HG03432 (cell line): ENCODE measurements at regions not wholly inside any gene's neighbourhood (a gene's known extent, or its start where the extent isn't known, plus 50 kb on each side); places are given as distances from the start of the nearest gene placed in this dataset.

Source experiments
- ATAC-seq: cut with Tn5 transposase; IDR thresholded peaks from one replicate; pipeline ENCODE4 v1.9.1; 2021; ENCODE audit warnings: mild to moderate bottlenecking, moderate library complexity; ENCODE audit not compliant: unreplicated experiment

DNA sequence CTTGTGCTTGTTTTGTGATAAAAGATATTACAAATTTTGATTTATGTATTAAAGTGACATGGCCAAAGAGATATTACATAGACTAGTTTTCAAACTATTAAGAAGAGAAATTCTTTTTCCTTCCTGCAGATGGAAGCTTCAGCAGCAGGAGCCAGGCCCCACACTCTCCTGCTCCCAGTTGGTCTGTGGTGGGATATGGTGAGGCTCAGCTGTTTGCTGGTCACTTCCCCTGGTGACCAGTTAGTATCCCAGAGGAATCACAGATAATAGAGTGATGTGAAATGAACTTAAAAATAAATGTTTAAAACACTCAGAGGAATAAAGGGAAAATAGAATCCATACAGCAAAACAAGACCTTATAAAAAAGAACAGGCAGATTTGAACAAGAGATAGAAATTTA is 154.7 kb downstream of the KTN1 start:
- ATAC-seq: no peak

DNA sequence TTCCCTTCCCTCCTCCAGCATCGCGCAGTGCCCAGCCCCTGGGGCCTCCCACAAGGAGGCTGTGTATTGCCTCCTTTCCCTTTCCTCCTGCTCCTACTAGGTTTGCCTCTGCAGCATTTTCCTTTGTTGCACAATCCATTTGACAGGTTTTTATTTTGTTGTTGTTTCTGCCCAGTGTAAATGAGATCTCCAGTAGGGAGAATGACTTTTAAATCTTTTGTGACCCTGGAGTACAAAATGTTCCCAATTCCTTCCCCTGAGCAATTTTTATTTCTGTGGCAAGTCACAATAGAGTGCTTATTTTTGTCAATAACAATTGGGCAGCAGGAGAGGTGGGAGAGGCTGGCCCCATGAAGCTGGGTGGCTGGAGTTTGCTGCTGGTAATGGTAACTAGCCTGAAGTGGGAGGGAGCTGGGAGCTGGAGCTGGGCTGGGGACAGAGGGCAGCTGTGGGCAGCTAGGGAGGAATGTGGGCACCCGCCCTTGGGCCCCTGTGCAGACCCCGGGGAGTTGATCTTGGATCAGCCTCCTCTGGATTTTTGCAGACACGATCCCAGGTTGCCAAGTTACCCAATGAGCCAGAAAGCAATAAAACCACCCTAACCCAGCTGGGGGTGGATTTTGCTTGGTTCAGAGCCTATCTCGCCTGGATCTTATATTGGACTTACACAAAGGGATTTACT is 160.1 kb downstream of the KTN1 start:
- ATAC-seq: no peak

DNA sequence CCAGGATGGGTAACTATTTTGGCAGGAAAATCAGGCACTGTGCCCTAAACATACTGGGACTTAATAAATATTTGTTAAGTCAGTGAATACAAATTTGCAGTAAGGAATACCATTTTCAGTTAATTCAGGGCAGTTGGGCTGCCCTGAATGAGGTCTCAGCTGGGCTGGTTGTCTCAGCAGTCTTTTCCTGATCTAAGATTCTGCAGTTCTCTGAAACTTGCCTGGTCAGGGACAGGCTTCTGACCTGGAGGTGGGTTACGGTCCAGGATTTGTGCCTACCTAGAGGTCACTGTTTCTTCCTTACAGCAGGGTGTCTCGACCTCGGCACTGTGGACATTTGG is 160.6 kb downstream of the KTN1 start:
- no peak for ATAC-seq

DNA sequence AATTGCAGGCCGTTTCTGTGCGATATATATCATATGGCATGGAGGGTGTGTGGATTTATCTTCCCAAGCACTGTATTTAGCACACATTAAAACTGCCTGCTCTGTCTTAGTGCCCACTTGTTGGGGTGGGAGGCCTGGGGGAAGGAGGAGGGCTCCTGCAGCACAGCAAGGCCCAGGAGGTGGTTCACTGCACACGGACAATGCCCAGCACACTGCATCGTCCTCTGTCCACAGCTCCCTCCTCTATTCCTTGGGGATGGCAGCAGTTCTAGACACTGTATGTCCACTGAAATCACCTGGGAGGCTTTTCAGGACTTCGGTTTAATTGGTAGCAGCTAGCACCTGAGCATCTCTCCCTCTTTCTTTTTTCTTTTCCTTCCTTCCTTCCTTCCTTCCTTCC is 161.2 kb downstream of the KTN1 start:
- no peak for ATAC-seq

DNA sequence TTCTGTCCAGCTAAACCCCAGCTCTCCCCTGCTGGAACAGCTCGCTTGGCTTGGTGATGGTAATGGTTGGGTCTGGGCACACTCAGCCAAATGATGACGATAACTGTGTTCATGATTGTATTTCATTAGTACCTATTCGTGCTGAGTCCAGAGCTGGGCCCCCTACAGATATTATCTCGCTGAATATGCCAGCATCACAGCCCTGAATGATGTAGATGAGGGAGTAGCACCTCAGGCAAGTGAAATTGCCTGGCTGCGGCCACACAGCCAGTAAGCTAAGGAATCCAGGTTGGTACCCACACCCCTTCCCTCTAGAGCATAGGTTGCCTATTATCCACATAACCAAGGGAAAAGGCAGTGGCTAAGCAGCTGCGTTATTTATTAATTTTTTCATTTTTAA is 163.5 kb downstream of the KTN1 start:
- no peak for ATAC-seq

DNA sequence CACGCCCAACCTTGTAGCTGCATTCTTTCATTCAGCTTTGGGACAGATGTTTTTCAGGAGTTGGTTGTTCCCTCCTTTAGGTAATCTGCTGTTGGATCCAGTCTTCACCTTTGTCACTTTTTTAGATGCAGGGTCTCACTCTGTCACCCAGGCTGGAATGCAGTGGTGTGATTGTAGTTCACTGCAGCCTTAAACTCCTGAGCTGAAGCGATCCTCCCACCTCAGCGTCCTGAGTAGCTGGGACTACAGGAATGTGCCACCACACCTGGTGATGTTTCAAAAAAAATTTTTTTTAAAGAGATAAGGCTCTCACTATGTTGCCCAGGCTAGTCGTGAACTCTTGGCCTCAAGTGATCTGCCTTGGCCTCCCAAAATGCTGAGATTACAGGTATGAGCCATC is 164.3 kb downstream of the KTN1 start:
- no peak for ATAC-seq

DNA sequence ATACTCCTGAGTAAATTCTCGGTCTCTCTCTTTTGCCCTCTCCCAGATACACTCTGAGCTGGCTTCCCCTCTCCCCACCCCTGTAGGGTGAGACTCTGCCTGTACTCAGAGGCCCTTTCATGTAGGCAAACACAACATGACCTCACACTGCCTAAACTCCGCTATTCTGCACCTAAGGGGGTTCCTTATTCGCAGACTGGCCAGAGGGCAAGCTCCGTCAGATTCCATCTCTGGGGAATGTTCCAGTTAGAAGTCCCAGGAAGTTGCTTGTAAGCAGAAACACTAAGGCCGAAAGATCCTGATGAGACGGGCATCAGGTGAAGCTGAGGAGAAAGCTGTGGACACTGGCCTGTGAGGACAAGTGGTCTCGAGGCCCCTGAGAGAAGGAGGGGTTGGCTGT is 165.9 kb downstream of the KTN1 start:
- no peak for ATAC-seq

DNA sequence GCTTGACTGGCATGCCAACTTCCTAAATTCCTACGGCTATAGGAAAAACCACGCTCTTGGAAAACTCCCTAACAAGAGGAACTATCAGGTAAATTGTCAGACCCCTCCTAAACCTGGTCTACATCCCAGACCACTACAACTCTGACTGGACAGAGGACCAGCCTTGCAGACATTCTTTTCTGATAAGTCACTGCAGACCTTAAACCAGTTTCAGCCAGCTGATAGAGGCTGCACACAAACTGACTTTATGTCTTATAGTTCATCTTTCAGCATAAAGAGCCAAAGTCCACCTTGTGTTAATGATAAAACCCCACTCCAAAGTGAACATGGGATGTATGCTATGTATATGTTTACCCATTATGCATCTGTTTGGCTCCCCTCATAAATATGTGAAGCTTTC is 166.6 kb downstream of the KTN1 start:
- no peak for ATAC-seq

DNA sequence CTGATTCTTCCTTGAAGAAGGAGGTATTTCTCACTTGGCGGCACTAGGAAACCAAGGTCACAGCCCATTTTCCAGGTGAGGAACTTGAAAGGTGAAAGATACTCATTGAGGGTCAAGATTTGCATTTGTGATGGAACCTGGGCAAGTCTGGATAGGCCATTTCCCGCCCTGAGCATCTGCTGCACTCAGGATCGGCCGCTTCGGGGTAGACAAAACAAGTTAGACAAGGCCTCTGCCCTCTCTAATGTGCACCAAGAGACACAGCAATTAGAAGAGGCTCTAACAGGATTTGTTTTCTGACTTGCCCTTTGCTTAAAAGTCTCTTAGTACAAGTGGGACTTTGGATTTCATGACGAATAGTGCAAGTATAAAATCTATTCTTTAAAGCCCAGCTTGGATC is 167.2 kb downstream of the KTN1 start:
- ATAC-seq: no peak

DNA sequence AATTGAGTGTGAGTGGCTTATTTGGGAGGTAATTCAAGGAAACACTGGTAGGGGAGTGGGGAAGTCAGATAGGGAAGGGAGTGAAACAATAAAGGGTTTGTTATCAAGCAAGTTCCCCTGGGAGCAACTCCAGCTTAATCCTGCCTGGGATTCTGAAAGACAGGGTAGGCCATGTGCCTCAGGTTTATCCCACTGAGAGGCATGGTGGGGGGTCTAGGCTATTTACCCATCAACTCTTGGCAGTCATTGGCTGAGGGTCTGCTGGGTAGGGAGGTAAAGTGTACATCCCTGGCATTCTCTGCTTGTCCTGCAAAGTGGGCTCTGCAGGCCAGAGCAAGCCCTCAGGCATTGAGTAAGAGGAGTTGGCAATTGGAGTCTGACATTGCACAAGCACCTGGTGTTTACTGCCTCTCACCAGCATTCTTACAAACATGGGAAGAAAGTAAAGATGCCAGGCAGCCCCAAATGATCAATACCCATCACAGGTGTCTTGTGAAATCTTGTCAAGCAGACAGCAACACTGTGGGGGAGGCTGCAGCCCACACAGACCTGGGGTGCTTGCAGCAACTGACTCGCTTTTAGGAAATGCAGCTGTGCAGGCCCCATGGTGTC is 169.3 kb downstream of the KTN1 start:
- no peak for ATAC-seq

DNA sequence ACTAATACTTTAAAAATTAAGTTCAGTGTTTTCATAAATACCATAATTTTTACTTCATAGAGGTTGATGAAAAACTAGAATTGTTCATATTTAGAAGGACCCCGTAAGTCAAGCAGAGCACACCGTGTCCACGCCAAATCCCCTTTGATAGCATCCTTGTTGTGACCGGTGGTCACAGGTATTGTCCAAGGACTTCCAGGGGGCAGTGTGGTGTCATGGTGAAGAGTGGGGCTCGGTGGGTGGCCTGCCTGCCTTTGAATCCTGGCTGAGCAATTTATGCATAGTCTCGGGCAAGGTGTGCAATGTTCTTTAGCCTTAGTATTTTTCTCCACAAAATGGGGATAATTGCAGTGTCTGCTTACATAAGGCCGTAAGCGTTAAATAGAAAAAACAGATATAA is 169.9 kb downstream of the KTN1 start:
- no peak for ATAC-seq

DNA sequence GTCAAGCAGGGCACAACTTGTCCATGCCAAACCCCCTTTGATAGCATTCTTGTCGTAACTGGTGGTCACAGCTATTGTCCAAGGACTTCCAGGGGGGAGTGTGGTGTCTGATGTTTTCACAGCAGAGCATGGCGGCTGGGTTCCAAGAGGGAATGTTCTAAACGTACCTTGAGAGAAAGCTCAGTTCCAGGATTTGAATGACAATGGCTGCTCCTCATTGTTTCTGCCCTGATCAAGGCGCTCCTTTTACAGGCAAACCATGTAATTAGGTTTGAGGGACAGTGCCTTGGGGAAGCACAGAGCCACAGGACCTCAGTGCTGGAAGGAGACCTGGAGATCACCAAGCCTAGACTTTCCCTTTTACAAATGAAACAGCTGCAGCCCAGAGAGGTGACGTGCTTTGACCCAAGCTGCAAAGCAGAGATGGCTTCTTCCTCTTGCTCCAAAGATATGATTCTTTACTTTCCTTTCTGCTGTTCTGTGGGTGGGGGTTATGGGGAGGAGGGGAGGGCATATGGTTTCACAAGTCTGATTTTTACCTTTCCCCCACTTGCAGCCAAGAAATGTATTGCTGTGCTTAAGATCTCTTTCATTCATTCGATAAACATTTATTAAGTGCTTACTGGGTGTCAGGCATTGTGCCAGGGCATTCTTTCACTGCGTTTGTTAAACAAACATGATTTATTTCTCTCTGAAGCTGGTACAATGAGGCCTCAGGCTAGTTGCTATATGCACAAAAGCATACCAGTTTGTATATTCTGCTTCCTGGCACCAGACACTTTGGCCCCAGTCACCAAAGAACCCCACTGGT is 172.8 kb downstream of the KTN1 start:
- ATAC-seq: no peak

DNA sequence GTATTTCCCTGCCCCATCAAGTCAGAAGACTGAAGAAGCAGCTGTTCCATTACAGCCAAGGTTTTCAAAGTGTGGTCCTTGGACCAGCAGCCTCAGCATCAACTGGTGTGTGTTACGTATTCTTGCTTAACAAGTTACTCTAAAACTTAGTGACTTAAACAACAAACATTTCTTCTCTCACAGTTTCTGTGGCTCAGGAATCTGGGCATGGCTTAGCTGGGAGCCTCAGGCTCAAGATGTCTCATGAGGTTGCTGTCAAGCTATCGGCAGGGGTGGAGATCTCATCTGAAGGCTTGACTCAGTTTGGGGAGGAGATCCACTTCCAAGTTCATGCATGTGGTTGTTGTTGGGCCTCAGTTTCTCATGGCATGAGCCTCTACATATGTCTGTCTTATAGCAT is 174.5 kb downstream of the KTN1 start:
- ATAC-seq: no peak

DNA sequence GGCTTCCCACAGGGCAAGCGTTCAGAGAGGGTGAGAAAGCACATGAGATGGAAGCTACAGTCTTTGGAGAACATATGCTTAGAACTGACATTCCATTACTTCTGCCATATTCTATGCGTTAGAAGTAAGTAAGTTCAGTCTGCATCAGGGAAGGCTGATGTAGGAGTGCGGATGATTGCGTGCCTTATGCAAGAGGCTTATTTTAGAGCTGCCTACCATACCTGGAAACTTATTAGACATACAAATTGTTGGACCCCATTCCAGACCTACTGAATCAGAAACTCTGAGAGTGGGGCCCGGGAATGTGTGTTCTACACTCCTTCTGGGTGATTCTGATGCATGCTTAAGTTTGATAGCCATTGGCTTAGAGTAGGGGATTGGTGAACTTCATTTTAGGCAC is 174.9 kb downstream of the KTN1 start:
- no peak for ATAC-seq

DNA sequence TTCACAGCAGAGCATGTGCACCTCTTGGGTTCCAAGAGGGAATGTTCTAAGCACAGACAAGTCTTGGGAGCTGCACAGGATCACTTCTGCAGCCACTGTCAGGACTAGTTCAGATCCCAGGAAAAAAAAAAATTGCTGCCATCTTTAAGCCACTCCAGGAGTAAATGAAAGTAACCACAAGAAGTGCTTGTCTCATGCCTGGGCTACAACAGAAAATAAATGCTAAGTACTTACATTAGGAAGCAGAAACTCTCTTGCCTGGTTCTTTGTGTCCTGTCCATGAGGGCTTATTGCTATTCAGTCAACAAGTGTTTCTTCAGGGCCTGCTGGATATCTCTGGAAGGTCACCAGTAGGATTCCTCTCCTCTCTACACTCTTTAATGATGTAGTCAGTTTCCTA is 176.1 kb downstream of the KTN1 start:
- no peak for ATAC-seq

DNA sequence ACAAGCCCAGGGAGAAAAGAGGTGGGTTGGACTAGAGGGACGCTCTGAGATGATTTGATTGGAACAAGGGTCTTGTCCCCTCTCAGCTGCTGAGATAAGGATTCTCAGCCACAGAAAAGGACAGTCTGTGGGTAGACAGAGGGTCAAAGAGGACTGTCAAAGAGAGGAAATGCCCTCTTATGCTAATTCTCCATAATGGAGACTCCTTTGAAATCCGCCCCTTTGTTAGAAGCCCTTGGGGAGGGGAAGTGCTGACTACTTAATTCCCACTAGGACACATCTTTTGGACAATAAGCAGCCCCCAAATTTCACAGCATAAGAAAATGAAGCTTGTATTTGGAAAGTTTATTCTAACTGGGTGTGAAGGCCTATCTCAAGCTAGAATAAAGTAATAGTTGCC is 176.6 kb downstream of the KTN1 start:
- ATAC-seq: no peak

DNA sequence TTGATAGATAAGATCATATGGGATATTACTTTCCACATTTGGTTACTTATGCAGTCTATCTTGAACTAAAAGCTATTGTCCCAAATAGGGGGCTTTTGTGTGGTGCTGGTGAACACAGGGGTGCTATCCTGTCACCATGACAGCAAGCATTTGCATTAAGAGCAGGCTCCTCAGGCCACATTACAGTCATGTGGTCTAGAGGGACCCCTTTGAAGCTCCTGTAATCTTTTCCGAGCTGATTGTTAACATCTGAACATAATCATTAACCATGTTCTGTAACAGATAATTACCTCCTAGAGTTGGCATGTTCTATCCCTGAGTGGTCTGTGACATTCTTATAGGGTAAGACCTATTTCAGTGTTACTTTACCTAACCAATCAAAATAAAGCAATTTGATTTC is 178.8 kb downstream of the KTN1 start:
- no peak for ATAC-seq

DNA sequence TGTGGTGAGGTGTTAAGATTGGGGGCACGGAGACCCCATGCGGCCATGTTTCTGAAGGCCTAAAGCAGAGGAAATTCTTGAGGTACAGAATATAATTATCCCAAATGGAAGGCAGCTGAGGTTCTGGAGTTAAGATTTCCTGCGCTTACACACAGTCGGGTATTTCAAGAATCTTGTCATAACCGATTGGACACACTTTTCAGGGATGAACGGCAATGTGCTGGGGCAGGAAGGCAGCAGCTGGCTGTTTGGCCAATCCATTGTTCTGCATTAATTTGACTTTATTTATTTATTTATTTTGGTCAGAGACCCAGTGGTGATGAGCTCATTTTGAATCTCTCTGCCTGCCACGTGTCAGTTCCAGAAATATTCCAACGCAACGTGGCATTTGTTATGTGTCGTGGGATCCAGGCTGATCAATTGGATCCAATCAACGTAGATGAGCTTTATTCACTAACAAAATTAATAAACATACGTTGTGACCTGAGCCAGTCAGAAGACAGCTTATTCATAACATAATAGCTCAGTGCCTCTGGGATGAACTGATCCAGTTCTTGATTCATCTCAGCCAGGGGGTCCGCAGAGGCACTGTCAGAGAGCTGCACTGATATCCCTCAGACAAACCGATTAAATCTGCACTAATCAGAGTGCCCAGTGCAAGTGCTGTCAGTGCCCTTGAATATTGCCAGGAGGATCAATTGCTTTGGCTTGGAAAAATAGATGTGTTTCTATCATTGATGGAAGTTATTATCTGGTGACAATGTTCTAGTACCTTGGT is 181.0 kb downstream of the KTN1 start:
- no peak for ATAC-seq

DNA sequence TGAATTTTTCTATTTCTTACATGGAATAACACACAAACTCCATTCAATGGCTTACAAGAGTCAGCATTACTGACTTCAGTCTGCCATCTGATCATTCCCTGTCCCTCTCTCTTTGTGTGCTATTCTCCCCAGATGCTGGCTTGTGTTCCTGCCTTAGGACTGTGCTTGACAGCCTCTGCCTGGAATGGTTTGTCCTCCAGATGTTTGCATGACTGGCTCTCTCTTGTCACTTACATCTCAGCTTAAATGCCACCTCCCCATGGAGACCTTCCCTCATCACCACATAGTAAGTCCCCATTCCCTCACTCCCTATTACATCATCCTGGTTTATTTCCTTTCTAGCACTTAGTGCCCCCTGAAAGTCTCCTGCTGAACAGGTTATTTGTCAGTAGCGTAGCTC is 181.6 kb downstream of the KTN1 start:
- ATAC-seq: no peak

DNA sequence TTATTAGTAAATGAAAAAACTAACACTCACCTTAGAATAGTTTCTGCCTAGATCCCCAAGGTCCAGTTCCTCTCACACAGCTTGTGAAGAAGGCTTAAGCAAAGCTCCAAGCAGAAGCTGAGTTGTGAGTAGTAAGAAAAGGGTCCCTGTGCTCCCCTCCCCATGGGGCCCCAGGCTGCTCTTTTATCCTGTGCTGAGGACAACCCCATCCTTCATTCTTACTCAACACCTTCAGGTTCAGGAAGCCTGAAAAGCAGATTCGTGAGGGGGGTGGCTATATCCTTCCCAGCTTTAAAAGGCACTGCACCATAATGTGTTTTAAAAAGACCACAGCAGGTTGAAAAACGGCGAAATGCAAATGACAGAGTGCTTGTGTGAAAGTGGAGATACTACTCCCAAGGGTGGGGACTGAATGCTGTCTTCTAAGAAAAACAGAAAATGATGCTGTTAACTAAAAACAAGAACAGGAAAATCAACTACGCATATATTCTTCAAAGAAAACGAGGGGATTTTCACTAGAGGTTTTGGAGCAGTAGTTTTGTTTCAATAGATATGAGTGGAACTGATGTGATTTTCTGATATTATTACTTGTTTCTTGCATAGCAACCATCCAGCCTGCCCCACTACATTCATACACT is 182.7 kb downstream of the KTN1 start:
- peak; percentile 81 for ATAC-seq

DNA sequence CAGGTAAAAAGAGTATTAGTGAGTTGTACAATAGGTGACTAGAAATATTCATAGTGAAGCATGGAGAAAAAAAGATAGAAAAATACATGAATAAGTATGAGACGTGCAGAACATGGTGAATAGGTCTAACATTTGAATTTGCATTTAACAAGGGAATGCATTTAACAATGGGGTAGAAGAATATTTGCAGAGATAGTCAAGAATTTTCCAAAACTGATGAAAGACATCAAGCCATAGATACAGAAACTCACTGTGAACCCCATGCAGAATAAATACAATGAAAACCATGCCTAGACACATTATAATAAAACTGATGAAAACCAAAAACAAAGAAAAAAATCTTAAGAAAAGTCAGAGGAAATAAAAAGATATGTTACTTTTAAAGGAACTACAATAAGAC is 184.8 kb downstream of the KTN1 start:
- no peak for ATAC-seq
